CD14-positive monocyte (primary cell): ENCODE measurements at regions not wholly inside any gene's neighbourhood (a gene's known extent, or its start where the extent isn't known, plus 50 kb on each side); places are given as distances from the start of the nearest gene placed in this dataset.

Source experiments
- DNase-seq, 3 donors: peaks; one replicate each; pipeline ENCODE4 v3.0.0-alpha.2; 2011 to 2022
- H2AFZ ChIP-seq: 2 replicates; pipeline ENCODE4 v1.6.0; 2012; ENCODE audit warnings: mild to moderate bottlenecking, low read depth, low read length, inconsistent platforms; ENCODE audit not compliant: insufficient read depth, poor library complexity, severe bottlenecking
- H3K27ac ChIP-seq, 2 donors: 1 replicate in 1 of 2; 2 replicates in 1 of 2; pipeline ENCODE4 v1.5.1; 2012 to 2013; ENCODE audit warnings: low read length in 2 of 2, control low read depth in 1 of 2, inconsistent platforms in 1 of 2, low read depth in 1 of 2, mild to moderate bottlenecking in 1 of 2
- H3K27me3 ChIP-seq, 2 donors: one replicate each; pipeline versions ENCODE4 v1.6.0 to v1.6.1; 2011 to 2013; ENCODE audit warnings: low read length in 2 of 2; ENCODE audit not compliant: control insufficient read depth in 2 of 2, insufficient read depth in 2 of 2
- H3K36me3 ChIP-seq, 2 donors: replicated peaks in 1 of 2; 1 replicate in 1 of 2; 2 replicates in 1 of 2; pipeline versions ENCODE4 v1.5.1 to v1.6.1; 2012 to 2013; ENCODE audit warnings: low read length in 2 of 2, control low read depth in 1 of 2, inconsistent platforms in 1 of 2, mild to moderate bottlenecking in 1 of 2; ENCODE audit not compliant: insufficient read depth in 2 of 2, control insufficient read depth in 1 of 2
- H3K4me1 ChIP-seq, 2 donors: 1 replicate in 1 of 2; 2 replicates in 1 of 2; pipeline versions ENCODE4 v1.5.1 to v1.6.1; 2012 to 2013; ENCODE audit warnings: low read length in 2 of 2, control low read depth in 1 of 2, inconsistent platforms in 1 of 2, mild to moderate bottlenecking in 1 of 2, moderate library complexity in 1 of 2; ENCODE audit not compliant: insufficient read depth in 2 of 2, control insufficient read depth in 1 of 2
- H3K4me2 ChIP-seq: replicated peaks from 2 replicates; pipeline ENCODE3; 2012; ENCODE audit warnings: low read length, moderate library complexity, mild to moderate bottlenecking; ENCODE audit not compliant: poor library complexity, severe bottlenecking; ENCODE audit errors: extremely low read depth
- H3K4me3 ChIP-seq, 3 experiments: fragments of 200-600 bp in 1 of 3; sonication (generic) in 1 of 3; replicated peaks in 1 of 3; 1 replicate in 2 of 3; 2 replicates in 1 of 3; pipeline ENCODE4 v1.5.1; 2011 to 2013; ENCODE audit warnings: low read length in 3 of 3, mild to moderate bottlenecking in 3 of 3, control low read depth in 2 of 3, low read depth in 2 of 3, inconsistent platforms in 1 of 3, moderate library complexity in 1 of 3
- H3K79me2 ChIP-seq: 2 replicates; pipeline ENCODE4 v1.6.0; 2012; ENCODE audit warnings: mild to moderate bottlenecking, control low read depth, inconsistent platforms, low read length, moderate library complexity; ENCODE audit not compliant: insufficient read depth
- H3K9ac ChIP-seq: 2 replicates; pipeline ENCODE4 v1.6.0; 2017; ENCODE audit warnings: low read length, mild to moderate bottlenecking; ENCODE audit not compliant: insufficient read depth, poor library complexity, severe bottlenecking
- H3K9me3 ChIP-seq, 2 donors: replicated peaks in 1 of 2; 1 replicate in 1 of 2; 2 replicates in 1 of 2; pipeline versions ENCODE4 v1.5.1 to v1.6.1; 2012 to 2013; ENCODE audit warnings: low read length in 2 of 2, control low read depth in 1 of 2; ENCODE audit not compliant: control insufficient read depth in 1 of 2, insufficient read depth in 1 of 2
- H4K20me1 ChIP-seq: 2 replicates; pipeline ENCODE4 v1.6.0; 2012; ENCODE audit warnings: mild to moderate bottlenecking, low read length, control low read depth, moderate library complexity; ENCODE audit not compliant: insufficient read depth
- H3K27ac Mint-ChIP-seq, 7 donors: one replicate each; pipeline ENCODE4 v1.8.0; 2020; ENCODE audit warnings: mild to moderate bottlenecking in 7 of 7, mixed read lengths in 7 of 7, moderate library complexity in 6 of 7, inconsistent platforms in 2 of 7
- H3K27me3 Mint-ChIP-seq, 3 donors: one replicate each; pipeline ENCODE4 v1.8.0; 2021 to 2022; ENCODE audit warnings: low read depth in 3 of 3, mild to moderate bottlenecking in 3 of 3, mixed read lengths in 3 of 3, moderate library complexity in 3 of 3, inconsistent platforms in 1 of 3
- H3K36me3 Mint-ChIP-seq, 2 donors: one replicate each; pipeline ENCODE4 v1.8.0; 2020; ENCODE audit warnings: mixed read lengths in 2 of 2, inconsistent platforms in 1 of 2, mild to moderate bottlenecking in 1 of 2
- H3K4me1 Mint-ChIP-seq: one replicate; pipeline ENCODE4 v1.8.0; 2020; ENCODE audit warnings: mild to moderate bottlenecking, mixed read lengths
- H3K4me3 Mint-ChIP-seq, 2 donors: one replicate each; pipeline ENCODE4 v1.8.0; 2020; ENCODE audit warnings: mild to moderate bottlenecking in 2 of 2, mixed read lengths in 2 of 2, moderate library complexity in 1 of 2
- H3K9me3 Mint-ChIP-seq, 7 donors: one replicate each; pipeline ENCODE4 v1.8.0; 2020 to 2022; ENCODE audit warnings: mixed read lengths in 7 of 7, mild to moderate bottlenecking in 6 of 7, moderate library complexity in 6 of 7, inconsistent platforms in 2 of 7
- WGBS: methylation state at CpG from one replicate; pipeline ENCODE4 v1.1.5; 2013; ENCODE audit warnings: missing lambda C conversion rate; ENCODE audit not compliant: insufficient coverage; 5-methylcytosine and 5-hydroxymethylcytosine counted together
- intact Hi-C, 2 donors: fragments of 100-400 bp; cut with micrococcal nuclease; formaldehyde crosslinking; loops; one replicate each; pipeline versions ENCODE4 v1.15.0 to v1.15.1; 2023
- TF ChIP-seq, protein P1 (sequence below): fragments of 200-600 bp; IDR thresholded peaks from one replicate; pipeline ENCODE4 v1.8.0; 2022; ENCODE audit warnings: antibody characterized with exemption, mild to moderate bottlenecking

DNA sequence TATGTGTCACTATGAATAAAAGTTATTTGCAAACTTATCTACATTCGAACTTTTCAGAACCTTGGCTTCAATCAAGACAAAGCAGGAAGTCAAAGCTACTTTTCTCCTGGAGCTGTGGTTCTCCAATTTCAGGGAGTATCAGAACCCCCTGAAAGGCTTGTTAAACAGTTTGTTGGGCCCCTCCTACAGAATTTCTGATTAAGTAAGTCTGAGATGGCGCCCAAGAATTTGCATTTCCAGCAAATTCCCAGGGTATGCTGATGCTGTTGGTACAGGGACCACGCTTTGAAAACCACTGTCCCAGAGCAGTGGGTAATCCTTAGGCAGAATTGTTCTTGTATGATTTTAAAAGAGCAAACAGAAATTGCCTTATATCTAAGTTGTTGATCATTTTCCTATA, 189.9 kb upstream of the KCNG1 start:
- Histone ChIP-seq H3K4me3 (no peak overlapping the region), H3K27me3 (peaks cover 0 to 4% of the 10 kb centered on the region in 2 donors), H3K27ac (no peak overlapping the region), H3K36me3 (no peaks in the 10 kb centered on the region), H3K9ac (no peak overlapping the region), H2AFZ (no peak overlapping the region), H3K79me2 (no peaks in the 10 kb centered on the region), H3K9me3 (peaks cover 12 to 15% of the 10 kb centered on the region in 2 donors), H3K4me1 (no peaks in the 10 kb centered on the region), H4K20me1 (no peaks in the 10 kb centered on the region), H3K4me2 (no peak overlapping the region)
- TF ChIP-seq, protein P1, sequence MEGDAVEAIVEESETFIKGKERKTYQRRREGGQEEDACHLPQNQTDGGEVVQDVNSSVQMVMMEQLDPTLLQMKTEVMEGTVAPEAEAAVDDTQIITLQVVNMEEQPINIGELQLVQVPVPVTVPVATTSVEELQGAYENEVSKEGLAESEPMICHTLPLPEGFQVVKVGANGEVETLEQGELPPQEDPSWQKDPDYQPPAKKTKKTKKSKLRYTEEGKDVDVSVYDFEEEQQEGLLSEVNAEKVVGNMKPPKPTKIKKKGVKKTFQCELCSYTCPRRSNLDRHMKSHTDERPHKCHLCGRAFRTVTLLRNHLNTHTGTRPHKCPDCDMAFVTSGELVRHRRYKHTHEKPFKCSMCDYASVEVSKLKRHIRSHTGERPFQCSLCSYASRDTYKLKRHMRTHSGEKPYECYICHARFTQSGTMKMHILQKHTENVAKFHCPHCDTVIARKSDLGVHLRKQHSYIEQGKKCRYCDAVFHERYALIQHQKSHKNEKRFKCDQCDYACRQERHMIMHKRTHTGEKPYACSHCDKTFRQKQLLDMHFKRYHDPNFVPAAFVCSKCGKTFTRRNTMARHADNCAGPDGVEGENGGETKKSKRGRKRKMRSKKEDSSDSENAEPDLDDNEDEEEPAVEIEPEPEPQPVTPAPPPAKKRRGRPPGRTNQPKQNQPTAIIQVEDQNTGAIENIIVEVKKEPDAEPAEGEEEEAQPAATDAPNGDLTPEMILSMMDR, result no peak
- Mint-ChIP-seq H3K9me3 (peaks cover 6 to 17% (median 13%) of the 10 kb centered on the region in 7 donors), H3K4me1 (peaks cover 8% of the 10 kb centered on the region), H3K27me3 (peaks cover 11 to 17% (median 13%) of the 10 kb centered on the region in 3 donors), H3K4me3 (no peak overlapping the region), H3K27ac (no peak overlapping the region), H3K36me3 (no peaks in the 10 kb centered on the region)
- WGBS, result 63% methylated on average over 1 of the region's 3 CpGs
- intact Hi-C loops, result no loop called here
- DNase-seq, result no peak

DNA sequence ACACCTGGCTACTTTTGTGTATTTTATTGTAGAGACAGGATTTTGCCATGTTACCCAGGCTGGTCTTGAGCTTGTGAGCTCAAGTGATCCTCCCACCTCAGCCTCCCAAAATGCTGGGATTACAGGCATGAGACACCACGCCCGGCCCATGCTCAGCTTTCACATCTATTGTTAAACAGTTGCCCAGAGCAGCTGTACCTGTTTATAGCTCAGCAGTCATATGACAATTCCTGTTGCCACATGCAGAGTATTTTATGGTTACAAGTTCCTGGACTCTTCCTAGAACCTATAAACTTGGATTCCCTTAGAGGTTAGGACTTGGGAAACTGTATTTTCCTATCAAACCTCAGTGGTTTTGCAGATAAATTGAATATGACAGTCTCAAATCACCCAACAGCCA, 188.3 kb upstream of the KCNG1 start:
- H3K9me3 Mint-ChIP-seq, result peaks cover 0 to 4% (median 1%) of the 10 kb centered on the region in 7 donors
- TF ChIP-seq, protein P1, result no peak
- intact Hi-C loops, result no loop called here
- H3K27me3 Mint-ChIP-seq, result peaks cover 10 to 25% (median 11%) of the 10 kb centered on the region in 3 donors
- DNase-seq, result no peak
- H3K27me3 ChIP-seq, result peaks cover 0 to 4% of the 10 kb centered on the region in 2 donors
- no peak overlapping the region for H3K9ac ChIP-seq
- H3K4me2 ChIP-seq, result no peak overlapping the region
- no CpG with 5 or more reads among the region's 2 CpGs for WGBS
- no peaks in the 10 kb centered on the region for H3K79me2 ChIP-seq
- no peaks in the 10 kb centered on the region for H3K36me3 Mint-ChIP-seq
- no peak overlapping the region for H3K27ac Mint-ChIP-seq
- H2AFZ ChIP-seq, result no peak overlapping the region
- H3K4me1 ChIP-seq, result no peaks in the 10 kb centered on the region
- H3K9me3 ChIP-seq, result peaks cover 0 to 3% of the 10 kb centered on the region in 2 donors
- no peaks in the 10 kb centered on the region for H3K36me3 ChIP-seq
- H3K4me1 Mint-ChIP-seq, result no peaks in the 10 kb centered on the region
- H3K4me3 ChIP-seq, result no peak overlapping the region
- no peak overlapping the region for H3K27ac ChIP-seq
- no peak overlapping the region for H3K4me3 Mint-ChIP-seq
- no peaks in the 10 kb centered on the region for H4K20me1 ChIP-seq
